Skeletal muscle tissue (tissue), 3 donors: ENCODE measurements at regions not wholly inside any gene's neighbourhood (a gene's known extent, or its start where the extent isn't known, plus 50 kb on each side); places are given as distances from the start of the nearest gene placed in this dataset.

Experiments
- H3K27ac ChIP-seq: one replicate; pipeline ENCODE4 v1.7.0; 2013; ENCODE audit warnings: mild to moderate bottlenecking, low read depth, low read length, inconsistent platforms
- H3K27me3 ChIP-seq, 3 donors: one replicate each; pipeline ENCODE4 v1.7.0; 2013; ENCODE audit warnings: low read length in 3 of 3; ENCODE audit not compliant: control insufficient read depth in 3 of 3, insufficient read depth in 3 of 3
- H3K36me3 ChIP-seq, 3 donors: one replicate each; pipeline ENCODE4 v1.7.0; 2013; ENCODE audit warnings: low read length in 3 of 3; ENCODE audit not compliant: control insufficient read depth in 3 of 3, insufficient read depth in 3 of 3
- H3K4me1 ChIP-seq, 3 donors: one replicate each; pipeline ENCODE4 v1.7.0; 2013; ENCODE audit warnings: low read length in 3 of 3, mild to moderate bottlenecking in 3 of 3; ENCODE audit not compliant: control insufficient read depth in 3 of 3, insufficient read depth in 3 of 3
- H3K4me3 ChIP-seq, 3 donors: one replicate each; pipeline ENCODE4 v1.7.0; 2013; ENCODE audit warnings: low read length in 3 of 3
- H3K9ac ChIP-seq, 3 donors: one replicate each; pipeline ENCODE4 v1.7.0; 2013; ENCODE audit warnings: low read length in 3 of 3, mild to moderate bottlenecking in 3 of 3, moderate library complexity in 2 of 3, low read depth in 1 of 3
- H3K9me3 ChIP-seq, 3 donors: one replicate each; pipeline ENCODE4 v1.7.0; 2013; ENCODE audit warnings: low read length in 3 of 3; ENCODE audit not compliant: control insufficient read depth in 3 of 3
- donor health status: Osteomylitis.

DNA sequence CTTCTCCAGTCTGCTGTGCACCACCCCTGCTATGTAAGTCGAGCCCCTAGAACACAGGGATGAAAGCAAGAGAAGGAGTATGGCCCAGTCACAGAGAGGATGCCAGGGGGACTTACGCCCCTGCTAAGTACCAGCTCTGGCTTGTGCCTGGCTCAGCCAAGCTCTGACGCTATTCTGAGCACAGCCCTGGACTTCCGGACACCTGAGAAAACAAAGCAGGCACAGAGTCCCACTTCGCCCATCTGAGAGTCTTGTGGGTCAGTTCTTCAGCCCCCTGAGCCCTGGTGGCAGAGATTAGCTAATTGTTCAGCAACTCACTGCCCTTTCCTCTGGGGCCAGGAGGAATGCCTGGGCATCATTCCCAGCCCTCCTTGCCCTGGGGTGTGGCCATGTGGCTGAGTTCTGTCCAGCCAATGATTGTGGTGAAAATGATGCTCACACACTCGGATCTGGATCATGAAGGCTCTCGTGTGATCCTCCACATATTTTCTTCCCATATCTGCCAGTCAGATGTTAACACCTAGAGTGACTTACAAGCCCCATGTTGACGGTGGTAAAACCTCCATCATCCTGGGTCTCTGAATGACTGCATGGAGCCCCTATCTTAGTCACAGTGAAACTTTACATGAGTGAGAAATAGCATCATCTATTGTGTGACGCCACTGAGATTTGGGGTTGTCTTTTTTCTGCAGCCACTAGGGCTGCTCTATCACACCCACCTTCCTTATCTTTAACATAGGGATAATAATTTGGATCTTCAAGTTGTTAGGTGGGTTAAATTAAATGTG, 105.7 kb downstream of the TPRA1 start:
- no peak overlapping the region for H3K27ac ChIP-seq
- peaks cover 0 to 12% (median 11%) of the 10 kb centered on the region in 3 donors for H3K27me3 ChIP-seq
- H3K36me3 ChIP-seq = no peaks in the 10 kb centered on the region
- no peaks in the 10 kb centered on the region for H3K9me3 ChIP-seq
- H3K4me3 ChIP-seq = no peak overlapping the region
- no peak overlapping the region for H3K9ac ChIP-seq
- no peaks in the 10 kb centered on the region for H3K4me1 ChIP-seq

- Histone ChIP-seq H3K9me3 (no peaks in the 10 kb centered on the region), H3K27me3 (peaks cover 0 to 9% (median 8%) of the 10 kb centered on the region in 3 donors), H3K36me3 (no peaks in the 10 kb centered on the region), H3K4me3 (no peak overlapping the region), H3K4me1 (peaks cover 0 to 6% (median 0%) of the 10 kb centered on the region in 3 donors), H3K9ac (no peak overlapping the region), H3K27ac (no peak overlapping the region)
Observed at GRCh38 chr3:127483902-127484591, 106.5 kb downstream of the TPRA1 start.

DNA sequence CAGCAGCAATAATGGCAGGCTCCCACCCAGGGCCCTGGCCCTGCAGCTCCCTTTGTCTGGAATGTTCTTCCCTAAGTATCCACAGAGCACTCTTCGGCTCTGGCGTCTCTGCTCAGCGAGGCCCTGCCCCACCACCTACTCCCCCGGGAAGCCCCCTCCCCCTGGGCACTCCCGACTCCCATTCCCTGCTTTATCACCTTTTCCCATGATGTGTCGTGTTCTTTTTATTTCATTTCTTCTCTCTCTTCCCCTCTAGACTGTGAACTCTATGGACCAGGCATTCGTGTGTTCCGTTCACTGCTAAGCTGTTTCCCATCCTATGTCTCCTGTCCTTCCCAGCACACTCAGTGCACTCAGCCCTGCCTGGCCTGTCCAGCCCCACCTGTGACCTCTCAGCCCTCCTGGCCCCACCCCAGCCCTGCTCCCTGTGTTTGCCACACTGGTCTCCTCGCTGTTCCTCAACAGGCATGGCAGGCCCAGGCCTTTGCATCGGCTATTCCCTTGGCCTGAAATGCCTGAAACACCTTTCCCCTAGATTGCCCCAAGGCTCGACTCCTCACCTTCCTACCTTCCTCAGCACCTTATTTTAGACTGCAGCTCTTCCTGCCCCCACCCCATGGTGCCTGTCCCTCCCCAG, 107.4 kb downstream of the TPRA1 start:
- Histone ChIP-seq H3K27ac (no peak overlapping the region), H3K27me3 (peaks cover 0 to 5% (median under 1%) of the 10 kb centered on the region in 3 donors), H3K4me1 (peaks cover 0 to 8% (median 0%) of the 10 kb centered on the region in 3 donors), H3K9me3 (no peaks in the 10 kb centered on the region), H3K4me3 (no peak overlapping the region), H3K36me3 (no peaks in the 10 kb centered on the region), H3K9ac (no peak overlapping the region)

GRCh38 chr3:127482216-127483004, 108.1 kb downstream of the TPRA1 start:
- H3K36me3 ChIP-seq = no peaks in the 10 kb centered on the region
- H3K27ac ChIP-seq = no peak overlapping the region
- H3K4me1 ChIP-seq = peaks cover 0 to 8% (median 0%) of the 10 kb centered on the region in 3 donors
- H3K9ac ChIP-seq = no peak overlapping the region
- H3K27me3 ChIP-seq = peaks cover 0 to 5% (median 0%) of the 10 kb centered on the region in 3 donors
- no peak overlapping the region for H3K4me3 ChIP-seq
- H3K9me3 ChIP-seq = no peaks in the 10 kb centered on the region

GRCh38 chr3:127480196-127480954, 110.2 kb downstream of the TPRA1 start:
- no peaks in the 10 kb centered on the region for H3K9me3 ChIP-seq
- peaks cover 0 to 12% (median 5%) of the 10 kb centered on the region in 3 donors for H3K27me3 ChIP-seq
- H3K9ac ChIP-seq = no peak overlapping the region
- H3K36me3 ChIP-seq = no peaks in the 10 kb centered on the region
- peaks cover 0 to 8% (median 0%) of the 10 kb centered on the region in 3 donors for H3K4me1 ChIP-seq
- H3K27ac ChIP-seq = no peak overlapping the region
- H3K4me3 ChIP-seq = no peak overlapping the region

DNA sequence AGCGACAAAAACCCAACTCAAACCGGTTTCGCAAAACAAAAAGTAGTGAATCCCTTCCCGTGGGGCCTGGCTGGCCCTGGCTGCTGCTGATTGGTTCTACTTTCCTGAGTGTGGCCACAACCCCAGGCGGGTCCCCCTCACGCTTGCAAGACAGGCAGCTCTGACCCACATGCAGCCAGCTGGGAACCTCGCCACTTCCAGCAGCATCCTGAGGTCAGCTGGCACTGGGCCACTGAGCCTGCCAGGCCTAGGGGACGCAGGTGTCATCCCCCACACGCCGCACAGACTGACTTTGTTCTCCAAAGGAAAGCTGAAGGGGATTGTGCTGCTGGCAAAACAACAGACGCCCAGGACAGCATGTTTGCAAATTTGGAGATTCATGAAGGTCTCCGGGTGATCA, 111.1 kb downstream of the TPRA1 start:
- Histone ChIP-seq H3K9me3 (no peaks in the 10 kb centered on the region), H3K27me3 (peaks cover 0 to 15% (median 5%) of the 10 kb centered on the region in 3 donors), H3K36me3 (no peaks in the 10 kb centered on the region), H3K27ac (no peak overlapping the region), H3K9ac (peak overlapping the region in 1 of 3 donors; percentile 33), H3K4me1 (peaks cover 0 to 8% (median 0%) of the 10 kb centered on the region in 3 donors), H3K4me3 (no peak overlapping the region)

GRCh38 chr3:127478922-127479321, 111.6 kb downstream of the TPRA1 start:
- H3K9me3 ChIP-seq = no peaks in the 10 kb centered on the region
- no peaks in the 10 kb centered on the region for H3K36me3 ChIP-seq
- no peak overlapping the region for H3K9ac ChIP-seq
- peaks cover 0 to 15% (median 5%) of the 10 kb centered on the region in 3 donors for H3K27me3 ChIP-seq
- peaks cover 0 to 8% (median 0%) of the 10 kb centered on the region in 3 donors for H3K4me1 ChIP-seq
- no peak overlapping the region for H3K27ac ChIP-seq
- H3K4me3 ChIP-seq = no peak overlapping the region

DNA sequence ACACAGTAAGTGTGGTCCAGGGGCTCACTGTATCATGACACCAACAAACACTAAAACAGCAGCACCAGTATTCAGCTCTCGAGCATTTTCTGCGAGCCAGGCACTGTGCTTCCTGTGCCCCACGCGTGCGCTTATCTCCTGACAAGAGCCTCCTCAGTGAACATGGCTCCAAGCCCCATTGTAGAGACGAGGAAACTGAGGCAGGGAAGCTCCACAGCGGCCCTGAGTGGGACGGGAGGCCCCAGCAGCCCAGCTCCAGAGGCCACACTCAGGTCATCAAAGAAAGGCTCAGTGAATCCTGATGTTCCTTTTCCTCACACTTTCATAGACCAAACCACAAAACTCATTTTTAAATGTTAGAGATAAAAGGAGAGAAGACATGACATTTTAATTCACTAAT, 113.1 kb downstream of the TPRA1 start:
- no peaks in the 10 kb centered on the region for H3K36me3 ChIP-seq

DNA sequence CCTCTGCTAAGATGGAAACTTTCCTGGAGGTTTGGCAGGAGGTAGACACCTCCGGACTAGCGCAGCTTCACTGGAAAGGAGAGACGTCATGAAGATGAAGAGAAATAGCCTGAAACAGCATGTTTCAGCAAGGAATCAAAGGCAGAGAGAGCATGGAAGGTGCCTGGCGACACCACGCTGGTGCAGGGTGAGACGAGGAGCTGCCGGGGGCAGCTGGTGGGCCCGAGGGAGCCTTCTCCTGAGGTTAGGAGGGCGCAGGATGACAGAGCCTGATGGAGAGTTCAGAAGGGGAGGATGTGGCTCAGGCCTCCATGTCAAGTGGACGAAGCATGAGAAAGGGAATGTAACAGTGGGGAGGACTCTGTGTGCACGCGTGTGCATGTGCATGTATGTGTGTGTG, 113.6 kb downstream of the TPRA1 start:
- Histone ChIP-seq H3K4me3 (no peak overlapping the region), H3K27ac (no peak overlapping the region), H3K4me1 (peaks cover 0 to 8% (median 0%) of the 10 kb centered on the region in 3 donors), H3K36me3 (no peaks in the 10 kb centered on the region), H3K27me3 (peaks cover 0 to 18% (median 13%) of the 10 kb centered on the region in 3 donors), H3K9me3 (no peaks in the 10 kb centered on the region), H3K9ac (no peak overlapping the region)

More for the DNA sequence above, 113.1 kb downstream of the TPRA1 start:
- no peak overlapping the region for H3K27ac ChIP-seq
- peaks cover 0 to 18% (median 13%) of the 10 kb centered on the region in 3 donors for H3K27me3 ChIP-seq
- no peaks in the 10 kb centered on the region for H3K9me3 ChIP-seq
- H3K4me3 ChIP-seq = no peak overlapping the region
- H3K9ac ChIP-seq = no peak overlapping the region
- peaks cover 0 to 8% (median 0%) of the 10 kb centered on the region in 3 donors for H3K4me1 ChIP-seq
